ENCODE measurements at regions not wholly inside any gene's neighbourhood (a gene's known extent, or its start where the extent isn't known, plus 50 kb on each side); places are given as distances from the start of the nearest gene placed in this dataset.

- TF ChIP-seq POLR2A (IDR thresholded peaks at IDR 0.05) = no peak
- Histone ChIP-seq H3K36me3 (no peaks in the 10 kb centered on the region), H3K27me3 (no peaks in the 10 kb centered on the region), H3K4me1 (no peaks in the 10 kb centered on the region), H3K27ac (no peak overlapping the region), H3K4me3 (no peak overlapping the region), H3K9me3 (no peaks in the 10 kb centered on the region)
- WGBS, 2 donors = 50 to 52% methylated on average over 1 of the region's 1 CpG
- no peak for DNase-seq (ENCODE audit: low spot score in 2 of 2)
Observed at GRCh38 chr3:68485051-68485450, 447.3 kb downstream of the TAFA4 start.

DNA sequence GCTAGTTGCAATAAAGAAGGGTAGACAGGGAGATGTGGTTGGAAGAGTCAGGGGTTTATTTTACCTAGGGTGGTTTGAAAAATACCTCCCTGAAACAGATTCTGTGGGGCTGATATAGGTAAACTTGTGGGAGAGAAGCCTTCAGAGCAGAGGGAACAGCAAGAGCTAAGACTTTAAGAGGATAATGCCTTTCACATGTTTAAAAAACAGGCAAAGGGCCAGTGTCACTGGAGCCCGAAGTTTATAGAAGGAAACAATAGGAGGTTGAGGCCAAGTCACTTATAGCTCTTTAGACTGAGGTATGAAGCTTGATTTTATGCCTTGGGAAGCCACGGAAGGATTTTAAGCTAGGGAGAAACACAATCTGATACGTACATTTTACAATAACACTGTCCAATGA, 448.7 kb downstream of the TAFA4 start:
- no peaks in the 10 kb centered on the region for H3K9me3 ChIP-seq
- no peak for DNase-seq (ENCODE audit: low spot score in 2 of 2)
- H3K27ac ChIP-seq = no peak overlapping the region
- TF ChIP-seq POLR2A (IDR thresholded peaks at IDR 0.05) (no peak), EP300 (IDR thresholded peaks at IDR 0.05) (no peak)
- TF ChIP-seq, protein P1, sequence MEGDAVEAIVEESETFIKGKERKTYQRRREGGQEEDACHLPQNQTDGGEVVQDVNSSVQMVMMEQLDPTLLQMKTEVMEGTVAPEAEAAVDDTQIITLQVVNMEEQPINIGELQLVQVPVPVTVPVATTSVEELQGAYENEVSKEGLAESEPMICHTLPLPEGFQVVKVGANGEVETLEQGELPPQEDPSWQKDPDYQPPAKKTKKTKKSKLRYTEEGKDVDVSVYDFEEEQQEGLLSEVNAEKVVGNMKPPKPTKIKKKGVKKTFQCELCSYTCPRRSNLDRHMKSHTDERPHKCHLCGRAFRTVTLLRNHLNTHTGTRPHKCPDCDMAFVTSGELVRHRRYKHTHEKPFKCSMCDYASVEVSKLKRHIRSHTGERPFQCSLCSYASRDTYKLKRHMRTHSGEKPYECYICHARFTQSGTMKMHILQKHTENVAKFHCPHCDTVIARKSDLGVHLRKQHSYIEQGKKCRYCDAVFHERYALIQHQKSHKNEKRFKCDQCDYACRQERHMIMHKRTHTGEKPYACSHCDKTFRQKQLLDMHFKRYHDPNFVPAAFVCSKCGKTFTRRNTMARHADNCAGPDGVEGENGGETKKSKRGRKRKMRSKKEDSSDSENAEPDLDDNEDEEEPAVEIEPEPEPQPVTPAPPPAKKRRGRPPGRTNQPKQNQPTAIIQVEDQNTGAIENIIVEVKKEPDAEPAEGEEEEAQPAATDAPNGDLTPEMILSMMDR (IDR thresholded peaks at IDR 0.05) = no peak
- WGBS, 2 donors = 48 to 52% methylated on average over 3 of the region's 3 CpGs
- no peaks in the 10 kb centered on the region for H3K27me3 ChIP-seq
- H3K4me1 ChIP-seq = no peaks in the 10 kb centered on the region
- H3K4me3 ChIP-seq = no peak overlapping the region
- H3K36me3 ChIP-seq = no peaks in the 10 kb centered on the region

DNA sequence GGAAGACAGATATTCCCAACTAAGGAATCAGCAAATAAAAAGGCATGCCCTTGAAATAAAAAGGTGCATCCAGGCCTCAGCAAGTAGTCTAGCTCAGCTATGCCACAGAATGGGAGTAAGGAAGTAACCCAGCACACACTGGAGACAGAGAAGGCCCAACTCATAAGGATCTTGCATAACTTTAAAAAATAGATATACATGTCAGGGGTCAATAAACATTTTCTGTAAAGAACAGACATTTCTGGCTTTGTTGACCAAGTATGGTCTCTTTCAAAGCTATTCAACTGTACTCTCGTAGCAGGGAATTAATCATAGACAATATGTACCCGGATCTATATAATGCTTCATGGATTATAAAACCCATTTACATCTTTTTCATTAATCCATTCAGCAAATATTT, 449.3 kb downstream of the TAFA4 start:
- DNase-seq (ENCODE audit: low spot score in 2 of 2) = no peak
- Histone ChIP-seq H3K36me3 (no peaks in the 10 kb centered on the region), H3K27ac (no peak overlapping the region), H3K9me3 (no peaks in the 10 kb centered on the region), H3K4me1 (no peaks in the 10 kb centered on the region), H3K4me3 (no peak overlapping the region), H3K27me3 (no peaks in the 10 kb centered on the region)
- TF ChIP-seq, protein P1 (IDR thresholded peaks at IDR 0.05) = no peak
- TF ChIP-seq EP300 (IDR thresholded peaks at IDR 0.05) = no peak
- no peak for TF ChIP-seq POLR2A (IDR thresholded peaks at IDR 0.05)
- 80 to 81% methylated on average over 2 of the region's 2 CpGs for WGBS, 2 donors

GRCh38 chr3:68482565-68482964, 449.8 kb downstream of the TAFA4 start:
- Histone ChIP-seq H3K27me3 (no peaks in the 10 kb centered on the region), H3K36me3 (no peaks in the 10 kb centered on the region), H3K4me1 (no peaks in the 10 kb centered on the region), H3K27ac (no peak overlapping the region), H3K9me3 (no peaks in the 10 kb centered on the region), H3K4me3 (no peak overlapping the region)
- WGBS, 2 donors = 57 to 65% methylated on average over 2 of the region's 2 CpGs
- TF ChIP-seq, protein P1 (IDR thresholded peaks at IDR 0.05) = no peak
- TF ChIP-seq EP300 (IDR thresholded peaks at IDR 0.05) = no peak
- TF ChIP-seq POLR2A (IDR thresholded peaks at IDR 0.05) = no peak
- DNase-seq (ENCODE audit: low spot score in 2 of 2) = no peak

GRCh38 chr3:68479779-68480178, 452.6 kb downstream of the TAFA4 start:
- Histone ChIP-seq H3K27ac (no peak overlapping the region), H3K27me3 (no peaks in the 10 kb centered on the region), H3K4me1 (no peaks in the 10 kb centered on the region), H3K36me3 (no peaks in the 10 kb centered on the region), H3K9me3 (no peaks in the 10 kb centered on the region), H3K4me3 (no peak overlapping the region)
- DNase-seq (ENCODE audit: low spot score in 2 of 2) = no peak
- TF ChIP-seq, protein P1 (IDR thresholded peaks at IDR 0.05) = no peak
- TF ChIP-seq POLR2A (IDR thresholded peaks at IDR 0.05) (no peak), EP300 (IDR thresholded peaks at IDR 0.05) (no peak)
- 92 to 96% methylated on average over 3 of the region's 3 CpGs for WGBS, 2 donors

Data from tibial nerve (tissue), 4 donors.